Upper lobe of left lung (tissue), 4 donors: ENCODE measurements at regions not wholly inside any gene's neighbourhood (a gene's known extent, or its start where the extent isn't known, plus 50 kb on each side); places are given as distances from the start of the nearest gene placed in this dataset.

Experiments used
- EP300 ChIP-seq, 4 donors: sonication (generic); formaldehyde crosslinking; IDR thresholded peaks; one replicate each; pipeline ENCODE4 v1.5.1; 2017; ENCODE audit warnings: antibody characterized with exemption in 4 of 4, control low read depth in 2 of 4
- POLR2A ChIP-seq, 4 donors: fragments of 450-650 bp; IDR thresholded peaks; one replicate each; pipeline ENCODE4 v1.5.1; 2016 to 2017; ENCODE audit warnings: antibody characterized with exemption in 4 of 4, mild to moderate bottlenecking in 2 of 4
- POLR2AphosphoS5 ChIP-seq, 2 donors: sonication (generic); formaldehyde crosslinking; IDR thresholded peaks; one replicate each; pipeline ENCODE4 v1.5.1; 2017; ENCODE audit warnings: antibody characterized with exemption in 2 of 2
- TF ChIP-seq, protein P1 (sequence below), 6 experiments: fragments of 450-650 bp in 4 of 6; fragments of 200-600 bp in 2 of 6; sonication (generic) in 2 of 6; IDR thresholded peaks; one replicate each; pipeline ENCODE4 v1.5.1; 2016 to 2019; ENCODE audit warnings: antibody characterized with exemption in 6 of 6

DNA sequence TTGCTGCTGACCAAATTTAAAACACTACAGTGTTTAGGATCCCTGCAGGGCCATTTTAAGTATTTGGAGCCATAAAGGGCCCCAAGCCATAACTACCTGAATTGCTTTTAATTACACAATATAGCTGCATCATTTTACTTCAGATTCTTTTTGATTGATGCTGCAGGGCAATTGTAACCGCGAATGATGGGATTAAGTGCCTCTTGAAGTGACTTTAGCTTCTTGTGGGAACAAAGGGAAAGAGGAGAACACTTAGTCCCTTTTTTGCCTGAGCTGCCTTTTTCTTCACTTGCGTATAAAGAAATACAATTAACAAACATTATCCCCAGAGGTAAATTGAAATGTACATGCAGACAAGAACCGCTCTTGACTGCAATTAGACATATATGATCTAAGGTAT lies 228.5 kb downstream of the ZIC5 start:
- TF ChIP-seq, protein P1, sequence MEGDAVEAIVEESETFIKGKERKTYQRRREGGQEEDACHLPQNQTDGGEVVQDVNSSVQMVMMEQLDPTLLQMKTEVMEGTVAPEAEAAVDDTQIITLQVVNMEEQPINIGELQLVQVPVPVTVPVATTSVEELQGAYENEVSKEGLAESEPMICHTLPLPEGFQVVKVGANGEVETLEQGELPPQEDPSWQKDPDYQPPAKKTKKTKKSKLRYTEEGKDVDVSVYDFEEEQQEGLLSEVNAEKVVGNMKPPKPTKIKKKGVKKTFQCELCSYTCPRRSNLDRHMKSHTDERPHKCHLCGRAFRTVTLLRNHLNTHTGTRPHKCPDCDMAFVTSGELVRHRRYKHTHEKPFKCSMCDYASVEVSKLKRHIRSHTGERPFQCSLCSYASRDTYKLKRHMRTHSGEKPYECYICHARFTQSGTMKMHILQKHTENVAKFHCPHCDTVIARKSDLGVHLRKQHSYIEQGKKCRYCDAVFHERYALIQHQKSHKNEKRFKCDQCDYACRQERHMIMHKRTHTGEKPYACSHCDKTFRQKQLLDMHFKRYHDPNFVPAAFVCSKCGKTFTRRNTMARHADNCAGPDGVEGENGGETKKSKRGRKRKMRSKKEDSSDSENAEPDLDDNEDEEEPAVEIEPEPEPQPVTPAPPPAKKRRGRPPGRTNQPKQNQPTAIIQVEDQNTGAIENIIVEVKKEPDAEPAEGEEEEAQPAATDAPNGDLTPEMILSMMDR (IDR thresholded peaks at IDR 0.05): no peak
- TF ChIP-seq POLR2AphosphoS5 (IDR thresholded peaks at IDR 0.05) (no peak), POLR2A (IDR thresholded peaks at IDR 0.05) (no peak), EP300 (IDR thresholded peaks at IDR 0.05) (no peak)
